ENCODE measurements at regions not wholly inside any gene's neighbourhood (a gene's known extent, or its start where the extent isn't known, plus 50 kb on each side); places are given as distances from the start of the nearest gene placed in this dataset.

- no peak for TF ChIP-seq USF2 (IDR thresholded peaks at IDR 0.05; ENCODE audit: borderline replicate concordance, low read depth, low read length)
- TF ChIP-seq TAF1 (IDR thresholded peaks at IDR 0.05; ENCODE audit: borderline replicate concordance, low read depth, low read length), result no peak
- no peak for TF ChIP-seq CTCF (IDR thresholded peaks at IDR 0.05)
- no peak for TF ChIP-seq POLR2AphosphoS5 (IDR thresholded peaks at IDR 0.05; ENCODE audit: low read depth, low read length)
- TF ChIP-seq SMC3 (IDR thresholded peaks at IDR 0.05; ENCODE audit: low read depth, low read length), result no peak
- TF ChIP-seq EP300 (IDR thresholded peaks at IDR 0.05; ENCODE audit: borderline replicate concordance in 1 of 2, low read depth in 1 of 2, low read length in 1 of 2), result no peak
- TF ChIP-seq FOSL2 (IDR thresholded peaks at IDR 0.05; ENCODE audit: borderline replicate concordance, low read depth), result no peak
- TF ChIP-seq RFX5 (IDR thresholded peaks at IDR 0.05; ENCODE audit: low read length), result no peak
- TF ChIP-seq GATA2 (CRISPR knock-in tag; IDR thresholded peaks at IDR 0.05), result no peak
Measured at GRCh38 chr13:48853728-48854102, 122.0 kb upstream of the FNDC3A start.
